Fibroblast of peridontal ligament (primary cell): ENCODE measurements at regions not wholly inside any gene's neighbourhood (a gene's known extent, or its start where the extent isn't known, plus 50 kb on each side); places are given as distances from the start of the nearest gene placed in this dataset.

Experiments
- DNase-seq: peaks from one replicate; pipeline ENCODE4 v3.0.0-alpha.2; 2010; ENCODE audit errors: extremely low read depth

DNA sequence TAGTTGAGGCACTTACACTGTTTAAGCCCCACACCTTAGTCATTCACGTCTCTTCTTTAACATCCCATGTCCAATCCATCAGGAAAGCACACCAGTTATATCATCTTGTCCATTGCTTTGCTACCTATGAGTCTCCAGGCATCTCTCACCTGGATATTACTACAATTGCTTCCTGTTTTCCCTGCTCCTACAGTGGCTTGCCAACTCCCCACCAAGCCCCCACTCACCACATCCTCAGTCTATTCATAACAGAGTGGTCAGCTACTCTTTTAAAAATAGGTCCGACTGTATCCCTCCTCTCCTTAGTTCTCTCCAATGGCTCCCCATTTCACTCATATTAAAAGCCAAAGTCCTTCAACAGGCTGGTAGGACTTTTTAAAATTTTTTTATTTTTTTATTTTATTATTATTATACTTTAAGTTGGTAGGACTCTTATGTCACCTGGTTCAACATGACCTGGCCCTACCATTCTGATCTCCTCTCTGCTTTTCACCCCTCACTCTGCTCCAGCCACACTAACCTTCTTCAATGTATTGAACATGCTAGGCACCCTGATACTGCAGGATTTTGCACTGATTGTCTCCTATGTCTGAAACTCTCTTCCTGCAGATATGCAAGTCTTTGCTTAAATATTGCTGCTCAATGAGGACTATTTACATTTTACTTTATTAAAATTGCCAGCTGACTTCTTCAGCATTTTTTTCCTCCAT is 253.2 kb downstream of the CYRIA start:
- no peak for DNase-seq

DNA sequence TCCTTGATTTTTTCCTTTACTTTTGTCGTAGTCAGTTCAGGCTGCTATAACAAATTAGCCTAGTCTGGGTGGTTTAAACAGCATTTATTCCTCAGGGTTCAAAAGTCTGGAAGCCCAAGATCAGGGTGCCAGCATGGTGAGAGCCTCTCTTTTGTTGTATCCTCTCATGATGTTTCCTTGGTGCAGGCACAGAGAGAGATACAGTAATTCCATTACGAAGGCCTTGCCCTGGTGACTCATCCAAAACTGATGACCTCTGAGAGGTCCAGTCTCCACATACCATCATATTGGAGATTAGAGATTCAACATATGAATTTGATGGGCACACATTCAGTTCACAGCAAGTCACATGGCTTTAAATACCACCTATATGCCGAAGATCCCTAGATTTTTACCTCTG is 253.8 kb downstream of the CYRIA start:
- no peak for DNase-seq

DNA sequence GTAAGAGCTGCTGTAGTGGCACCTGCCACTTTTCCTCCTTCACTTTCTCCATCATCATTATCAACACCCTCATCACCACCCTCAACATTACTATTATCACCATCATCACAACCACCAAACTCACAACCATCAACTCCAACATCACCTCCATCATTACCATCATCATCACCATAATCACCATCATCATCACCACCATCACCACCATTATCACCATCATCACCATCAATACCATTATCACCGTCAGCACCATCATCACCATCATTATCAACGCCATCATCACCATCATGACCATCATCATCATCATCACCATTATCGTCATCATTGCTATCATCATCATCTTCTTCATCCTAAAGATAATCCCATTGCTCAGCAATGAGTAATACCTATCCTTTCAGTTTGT is 255.8 kb downstream of the CYRIA start:
- DNase-seq = no peak

DNA sequence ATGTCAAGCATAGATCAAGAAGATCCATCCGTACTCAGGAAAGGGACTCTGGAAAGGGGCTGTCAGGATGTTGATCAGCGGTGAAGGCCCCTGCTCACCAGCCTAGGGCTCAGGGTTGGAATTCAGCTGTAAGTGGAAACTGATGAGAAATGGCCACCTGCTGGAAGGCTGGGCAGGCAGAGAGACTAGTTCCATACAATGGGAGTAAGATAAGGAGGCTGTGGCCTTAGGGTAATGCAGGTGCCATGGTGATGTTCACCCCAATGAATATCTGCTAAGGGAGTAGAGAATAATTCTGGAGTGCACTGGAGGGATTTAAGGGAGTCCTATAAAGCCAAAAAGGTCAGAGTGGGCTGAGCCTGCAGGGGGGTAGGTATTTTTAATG is 256.6 kb downstream of the CYRIA start:
- no peak for DNase-seq

DNA sequence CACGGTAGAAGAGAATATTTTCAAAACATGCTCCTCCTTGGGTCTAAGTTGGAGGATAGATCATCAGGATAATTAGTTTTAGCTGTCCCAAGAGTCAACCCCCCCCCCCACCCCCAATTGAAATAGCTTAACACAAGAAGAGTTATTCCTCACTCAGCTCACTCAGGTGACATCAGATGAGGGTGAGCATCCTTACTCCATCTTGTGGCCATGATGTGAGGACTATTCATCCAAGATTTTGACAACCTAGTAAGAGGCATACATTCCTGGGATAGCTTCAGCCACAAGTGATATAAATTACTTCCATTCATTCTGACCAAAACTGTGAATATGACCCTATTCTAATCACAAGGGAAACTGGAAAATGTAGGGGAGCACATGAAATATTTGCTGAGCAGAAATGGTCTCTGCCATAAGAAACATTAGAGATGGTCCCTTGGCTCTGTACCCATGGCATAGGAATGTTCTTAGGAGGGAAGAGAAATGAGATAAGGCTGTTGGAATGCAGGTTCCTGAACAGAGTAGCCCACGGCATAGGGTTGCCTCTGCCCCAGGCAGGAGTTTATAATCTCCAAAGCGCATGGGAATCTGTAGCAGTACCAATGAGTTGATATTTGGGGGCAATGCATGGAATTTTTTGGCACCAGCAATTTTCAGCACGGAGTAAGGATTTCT is 257.2 kb downstream of the CYRIA start:
- no peak for DNase-seq

DNA sequence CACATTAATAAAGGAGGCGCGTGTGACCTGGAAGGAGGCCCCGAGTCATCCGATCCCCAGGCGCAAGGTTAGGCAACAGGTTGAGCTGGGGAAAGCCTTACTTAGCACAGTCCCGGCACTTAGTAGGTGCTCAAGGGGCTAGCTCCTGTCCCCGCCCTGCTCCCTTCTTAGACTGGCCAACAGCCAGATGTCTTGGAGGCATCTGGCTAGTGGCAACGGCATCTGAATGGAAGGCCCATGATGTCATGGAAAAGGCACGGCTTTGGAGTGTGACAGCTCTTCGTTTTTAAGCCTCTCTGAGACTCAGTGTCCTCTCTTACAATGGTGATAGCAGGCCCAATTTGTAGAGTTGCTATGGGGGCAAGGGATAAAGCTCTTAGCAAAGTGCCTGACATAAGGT is 258.3 kb downstream of the CYRIA start:
- no peak for DNase-seq

DNA sequence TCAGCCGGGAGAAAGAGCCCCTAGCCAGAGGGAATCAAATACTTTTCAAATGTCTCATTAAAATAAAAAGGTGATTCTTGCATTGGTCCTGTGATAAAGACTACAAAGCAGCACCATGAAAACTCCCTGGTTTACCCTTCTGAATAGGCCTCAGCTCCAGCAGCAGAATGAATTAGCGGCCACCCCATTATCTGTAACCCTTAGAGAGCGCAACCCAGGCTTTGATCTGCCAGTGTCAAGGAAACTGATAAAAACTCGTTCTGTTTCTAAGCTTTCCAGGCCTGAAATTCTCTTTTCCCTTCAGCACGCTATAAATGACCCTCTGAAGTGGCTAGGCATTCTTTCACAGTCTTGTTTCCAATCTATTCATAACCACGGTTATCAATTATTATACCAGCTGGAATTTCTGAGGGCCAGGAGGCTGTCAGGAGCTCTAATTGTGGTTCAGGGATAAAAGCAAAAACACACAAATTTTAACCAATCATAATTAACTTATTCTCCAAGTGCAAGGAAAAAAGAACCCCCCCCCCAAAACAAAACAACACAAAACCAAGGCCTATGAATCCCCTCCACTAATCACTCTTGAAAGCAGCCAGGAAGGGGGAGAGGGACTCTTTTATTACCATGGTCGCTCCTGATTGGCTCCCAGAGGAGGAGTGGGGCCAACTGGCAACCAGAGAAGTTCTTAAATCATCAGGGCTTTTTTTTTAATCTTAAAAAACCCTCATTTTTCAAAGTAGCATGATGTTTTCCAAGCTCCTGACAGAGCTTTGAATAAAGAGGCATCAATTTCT is 258.9 kb downstream of the CYRIA start:
- no peak for DNase-seq

DNA sequence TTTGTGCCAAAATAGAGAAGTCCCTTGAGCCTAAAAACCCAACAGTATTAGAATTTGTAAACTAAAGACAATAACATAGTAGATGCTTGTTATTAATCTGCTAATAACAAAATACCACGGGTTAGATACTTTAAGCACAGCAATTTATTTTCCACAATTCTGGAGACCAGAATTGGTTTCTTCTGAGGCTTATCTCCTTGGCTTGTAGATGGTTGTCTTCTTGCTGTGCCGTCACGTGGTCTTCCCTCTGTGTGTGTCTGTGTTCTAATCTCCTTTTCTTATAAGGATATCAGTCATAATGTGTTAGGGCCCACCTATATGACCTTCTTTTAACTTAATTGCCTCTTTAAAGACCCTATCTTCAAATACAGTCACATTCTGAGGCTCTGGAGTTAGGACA is 260.1 kb downstream of the CYRIA start:
- DNase-seq = no peak

DNA sequence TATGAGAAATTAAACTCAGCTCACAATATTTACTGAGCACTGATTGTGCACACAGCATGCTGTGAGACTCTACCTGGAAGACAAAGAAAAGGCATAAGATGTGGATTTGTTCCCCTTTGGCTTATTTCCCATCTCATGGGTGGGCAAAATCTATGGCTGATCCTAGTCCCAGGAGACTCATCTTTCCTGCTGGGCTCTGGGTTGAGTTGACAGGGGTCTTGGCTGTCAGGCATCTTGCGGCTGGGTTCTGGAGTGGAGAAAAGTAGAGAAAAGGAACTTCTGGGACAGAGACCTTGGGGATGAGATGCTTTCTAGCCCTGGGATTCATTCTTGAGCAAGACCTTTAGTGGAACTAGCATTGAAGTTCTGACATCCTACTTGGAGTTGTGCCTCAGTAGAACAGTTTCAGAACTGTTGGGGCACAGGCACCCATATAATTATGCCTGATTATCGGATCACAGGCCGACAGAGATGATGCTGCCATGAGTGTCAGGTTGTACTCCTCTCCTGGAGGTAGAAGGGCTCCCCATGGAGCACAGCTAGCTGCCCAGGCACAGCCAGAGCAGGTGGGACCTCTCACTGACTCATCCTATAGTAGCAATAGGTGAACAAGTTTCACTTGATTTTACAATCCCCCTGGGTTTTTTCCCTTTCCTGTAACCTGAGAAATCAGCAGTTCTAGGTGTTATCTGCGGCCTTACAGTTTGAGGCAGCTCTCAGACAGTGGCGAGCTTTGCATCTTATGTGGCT is 260.9 kb downstream of the CYRIA start:
- no peak for DNase-seq

DNA sequence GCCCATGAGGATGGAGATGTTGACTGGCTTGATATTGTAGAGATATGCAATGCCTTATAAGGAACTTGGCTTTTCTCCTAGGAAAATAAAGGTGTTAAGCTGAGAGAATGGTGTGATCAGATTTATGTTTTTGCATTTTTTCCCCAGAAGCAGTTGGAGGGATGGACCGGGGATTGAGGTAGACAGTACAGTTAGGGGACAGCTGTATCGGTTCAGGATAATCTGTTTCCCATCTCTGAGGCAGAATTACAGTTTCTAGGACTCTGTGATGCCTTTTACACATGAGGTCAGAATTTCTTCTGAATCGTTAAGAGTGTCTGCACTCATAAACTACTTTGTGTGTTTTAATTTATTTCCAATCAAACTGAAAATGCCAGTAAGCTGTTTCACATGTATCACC is 261.5 kb downstream of the CYRIA start:
- DNase-seq = no peak

DNA sequence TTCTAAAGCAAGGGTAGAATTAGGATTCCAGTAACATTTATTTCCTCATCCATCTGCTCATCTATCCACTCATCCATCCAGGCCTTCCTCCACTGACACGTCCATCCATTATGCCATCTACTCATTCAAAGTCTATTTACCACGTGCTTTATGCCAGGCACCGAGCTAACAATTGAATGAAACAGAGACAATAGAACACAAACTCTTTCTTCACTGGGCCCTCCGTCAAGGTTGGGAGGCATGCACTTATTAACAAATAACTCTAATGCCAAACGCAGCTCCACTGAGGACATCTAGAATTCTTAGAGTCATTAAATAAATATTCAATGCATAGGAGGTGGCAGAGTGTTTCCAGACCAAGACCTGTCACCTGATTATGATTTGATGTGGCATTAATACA is 262.7 kb downstream of the CYRIA start:
- no peak for DNase-seq

DNA sequence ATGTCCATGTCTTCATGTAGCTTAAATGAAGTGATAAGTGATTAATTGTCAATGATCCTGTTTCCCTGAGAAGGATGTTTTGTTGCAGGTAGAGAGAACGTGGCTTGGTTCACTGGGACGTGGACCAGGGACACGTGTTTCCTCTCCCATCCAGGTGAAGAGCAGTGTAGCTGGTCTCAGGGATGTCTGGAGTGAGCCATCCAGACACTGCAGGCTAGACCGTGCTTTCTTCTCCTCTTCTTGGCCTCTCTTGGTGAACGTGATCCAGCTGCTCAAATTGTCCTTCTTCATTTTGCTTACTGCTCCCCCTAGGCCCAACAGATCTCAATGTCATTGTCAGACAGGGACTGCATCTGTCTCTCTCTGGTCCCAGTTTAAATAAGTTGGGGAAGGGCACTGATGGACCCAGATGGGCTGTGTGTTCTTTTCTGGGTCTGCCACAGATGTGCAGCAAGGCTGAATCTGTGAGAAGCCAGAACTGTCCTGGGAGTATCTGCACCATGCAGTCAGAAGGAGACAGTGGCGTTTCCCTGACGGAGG is 263.8 kb downstream of the CYRIA start:
- no peak for DNase-seq

DNA sequence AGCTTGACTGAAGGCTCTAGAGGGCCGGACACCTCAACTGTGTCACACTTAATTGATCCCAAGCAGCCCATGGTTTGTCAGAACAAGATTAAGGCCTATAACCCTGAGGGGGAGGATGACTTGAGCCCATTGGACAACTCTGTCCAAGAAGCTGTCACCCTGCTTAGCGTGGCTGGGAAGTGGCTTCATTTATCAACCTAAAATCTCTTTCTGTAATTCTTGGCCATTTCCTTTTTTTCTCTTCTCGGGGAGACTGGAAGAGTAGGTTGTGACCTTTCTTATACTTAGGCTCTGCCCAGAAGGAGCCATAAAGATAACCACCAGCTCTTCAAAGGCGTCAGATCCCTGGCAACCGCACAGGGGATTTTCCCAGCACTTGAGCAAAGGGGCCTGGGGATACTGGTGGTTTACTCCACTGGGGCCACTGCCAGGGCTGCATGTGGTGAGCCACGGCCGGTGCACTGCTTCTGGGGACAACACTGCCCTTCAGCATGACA is 265.5 kb downstream of the CYRIA start:
- no peak for DNase-seq

DNA sequence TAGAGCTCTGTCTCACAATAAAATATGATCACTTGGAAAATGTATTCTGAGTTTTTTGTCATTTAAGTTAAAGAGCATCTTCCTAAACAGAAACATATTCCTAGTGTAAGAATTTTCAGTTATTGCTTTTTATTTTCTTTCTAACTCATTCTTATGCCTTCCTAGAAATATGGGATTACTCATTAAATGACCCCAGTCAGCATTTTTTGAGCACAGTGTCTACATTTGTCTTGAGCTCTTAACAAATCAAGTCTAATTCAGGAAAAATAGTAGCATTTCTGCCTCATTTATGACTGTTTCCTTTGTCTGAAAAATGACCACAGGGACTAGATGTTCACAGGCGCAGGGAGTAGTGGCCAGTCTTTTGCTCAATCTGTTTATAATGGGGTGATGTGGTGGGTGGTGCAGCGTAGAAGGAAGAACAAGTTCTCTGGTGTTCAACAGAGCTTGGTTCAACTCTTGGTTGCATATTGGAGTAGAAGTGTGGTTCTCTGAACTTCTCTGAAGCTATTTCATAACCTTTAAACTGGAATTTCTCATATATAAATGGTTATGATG is 267.1 kb downstream of the CYRIA start:
- no peak for DNase-seq

DNA sequence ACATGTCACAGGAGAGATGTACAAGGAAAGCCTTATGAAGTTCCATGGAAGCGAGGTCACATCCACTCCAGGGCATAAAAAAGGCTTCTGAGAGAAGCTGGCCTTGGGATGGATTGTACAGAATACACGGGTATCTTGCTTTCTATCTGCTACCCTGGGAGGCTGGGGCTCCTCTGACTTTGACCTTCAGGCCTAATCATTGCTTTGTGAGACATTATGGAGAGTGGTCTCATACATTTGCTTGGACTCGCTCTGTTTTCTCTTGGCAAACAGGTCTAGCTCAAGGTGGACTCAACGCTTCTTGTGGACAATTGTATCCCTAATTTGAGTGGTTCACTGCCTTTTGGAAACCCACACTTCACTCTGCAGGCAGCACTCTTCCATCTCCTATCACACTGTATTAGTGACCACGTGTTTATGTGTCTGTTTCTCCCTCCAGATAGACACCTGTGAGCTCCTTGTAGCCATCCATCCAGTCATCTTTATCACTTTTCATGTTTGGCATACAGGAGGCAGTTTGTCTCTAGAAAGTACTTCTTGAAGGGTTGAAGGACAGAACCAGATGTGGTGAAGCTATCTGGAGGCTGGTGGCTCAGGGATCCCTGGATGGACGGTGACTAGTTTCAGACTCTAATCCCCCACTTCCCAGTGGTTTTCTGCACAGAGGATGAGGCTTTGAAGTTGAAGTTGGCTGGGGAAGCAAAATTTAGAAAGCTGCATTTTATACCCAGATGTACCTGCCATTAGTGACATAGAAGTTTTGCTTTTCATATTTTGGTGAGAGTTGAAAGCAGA is 267.8 kb downstream of the CYRIA start:
- DNase-seq = no peak

DNA sequence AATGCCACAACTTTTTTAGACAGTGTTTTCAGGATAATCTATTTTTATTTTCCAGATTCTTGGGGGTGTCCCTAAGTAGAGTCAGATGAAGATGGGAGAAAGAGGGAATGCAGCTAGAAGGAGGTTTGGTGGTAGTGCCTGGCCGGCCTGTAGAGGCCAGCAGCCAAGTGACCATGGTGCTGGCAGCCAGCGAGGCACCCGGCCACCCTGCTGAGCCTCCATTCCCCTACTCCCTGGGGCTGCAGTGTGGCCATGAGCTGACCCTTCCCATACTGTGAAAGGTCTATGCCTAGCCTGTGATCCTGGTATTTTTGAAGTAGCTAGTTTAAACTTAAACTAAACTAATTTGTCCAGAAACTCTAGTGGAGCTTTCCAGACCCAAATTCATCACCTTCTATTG is 268.6 kb downstream of the CYRIA start:
- DNase-seq = no peak

DNA sequence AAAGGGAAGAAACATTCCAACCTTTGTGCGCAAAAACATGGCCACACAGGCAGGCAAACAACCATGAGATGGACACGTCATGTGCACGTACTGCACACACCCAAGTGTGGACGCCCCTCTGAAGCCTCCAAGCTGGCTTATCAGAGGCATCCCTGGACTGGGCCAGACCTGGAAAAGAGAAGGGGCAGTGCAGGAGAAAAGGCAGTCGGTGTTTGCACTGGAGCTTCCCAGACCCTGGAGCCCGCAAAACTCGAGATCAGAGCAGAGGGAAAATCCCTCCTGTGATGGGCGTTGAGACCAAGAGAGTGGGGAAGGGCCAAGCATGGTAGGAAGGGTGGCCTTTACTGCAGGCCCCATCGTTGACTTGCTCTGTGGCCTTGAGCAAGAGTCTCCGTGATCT is 269.5 kb downstream of the CYRIA start:
- DNase-seq = no peak

DNA sequence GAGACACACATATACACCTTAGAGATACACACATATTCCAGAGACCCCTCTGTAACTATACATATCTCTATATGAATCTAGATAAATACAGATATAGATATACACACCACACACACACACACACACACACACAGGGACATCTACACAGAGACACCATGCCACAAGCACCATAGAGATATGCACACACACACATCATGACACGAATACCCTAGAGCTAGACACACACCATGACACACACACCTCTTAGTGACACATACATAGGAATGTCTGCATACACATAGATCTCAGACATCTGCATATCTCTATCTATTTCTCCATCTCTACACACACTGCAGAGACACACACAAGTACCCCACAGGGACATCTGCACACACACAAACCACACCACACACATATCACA is 270.0 kb downstream of the CYRIA start:
- no peak for DNase-seq

DNA sequence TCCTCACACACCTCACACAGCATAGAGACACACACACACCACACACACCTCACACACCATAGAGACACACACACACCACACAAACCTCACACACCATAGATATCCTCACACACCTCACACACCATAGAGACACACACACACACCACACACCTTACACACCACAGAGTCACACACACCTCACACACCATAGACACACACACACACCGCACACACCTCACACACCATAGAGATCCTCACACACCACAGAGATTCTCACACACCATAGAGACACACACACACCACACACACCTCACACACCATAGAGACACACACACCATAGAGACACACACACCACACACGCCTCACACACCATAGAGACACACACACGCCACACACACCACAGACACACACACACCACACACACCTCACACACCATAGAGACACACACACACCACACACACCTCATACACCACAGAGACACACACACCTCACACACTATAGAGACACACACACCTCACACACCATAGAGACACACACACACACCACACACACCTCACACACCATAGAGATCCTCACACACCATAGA is 270.6 kb downstream of the CYRIA start:
- DNase-seq = no peak
